Adrenal gland (tissue), 5 donors: ENCODE measurements at regions not wholly inside any gene's neighbourhood (a gene's known extent, or its start where the extent isn't known, plus 50 kb on each side); places are given as distances from the start of the nearest gene placed in this dataset.

ENCODE experiments used
- CTCF ChIP-seq, 6 experiments: fragments of 450-650 bp in 4 of 6; fragments of 200-600 bp in 2 of 6; sonication (generic) in 1 of 6; IDR thresholded peaks; 1 replicate in 5 of 6; 2 replicates in 1 of 6; pipeline versions ENCODE4 v1.5.1 to v1.8.0; 2016 to 2021; ENCODE audit warnings: antibody characterized with exemption in 6 of 6, mild to moderate bottlenecking in 2 of 6, moderate library complexity in 1 of 6
- POLR2A ChIP-seq, 2 donors: fragments of 450-650 bp; IDR thresholded peaks; one replicate each; pipeline ENCODE4 v1.6.1; 2017; ENCODE audit warnings: antibody characterized with exemption in 2 of 2, mild to moderate bottlenecking in 2 of 2, moderate library complexity in 1 of 2
- donor health status: DM: no; HTN: no; CAD: no.

DNA sequence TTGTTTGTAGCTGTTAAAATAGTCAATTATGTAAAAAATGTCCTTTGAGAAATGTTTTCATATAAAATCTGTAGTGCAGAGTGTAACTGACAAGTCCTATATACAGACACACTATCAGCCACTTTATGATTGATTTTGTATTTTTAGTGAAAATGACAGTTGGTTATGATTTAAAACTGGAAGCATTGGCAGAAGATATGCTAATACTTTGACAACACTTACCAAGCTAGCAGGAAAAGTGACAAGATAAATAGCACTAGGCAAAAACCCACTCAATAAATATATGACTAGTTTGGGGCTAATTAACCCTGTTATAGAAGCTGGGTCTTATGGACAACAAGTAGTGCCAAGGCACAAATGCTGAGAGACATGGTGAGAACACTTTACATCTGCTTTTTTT lies 772.9 kb upstream of the NOVA1 start:
- no peak for TF ChIP-seq POLR2A (IDR thresholded peaks at IDR 0.05)
- TF ChIP-seq CTCF (IDR thresholded peaks at IDR 0.05) = no peak
